Osteoblast (primary cell): ENCODE measurements at regions not wholly inside any gene's neighbourhood (a gene's known extent, or its start where the extent isn't known, plus 50 kb on each side); places are given as distances from the start of the nearest gene placed in this dataset.

Source experiments
- DNase-seq: peaks from one replicate; pipeline ENCODE4 v3.0.0; 2011; ENCODE audit warnings: low spot score, mixed read lengths; ENCODE audit not compliant: insufficient read length; ENCODE audit errors: missing footprints
- H2AFZ ChIP-seq: 2 replicates; pipeline ENCODE4 v1.6.0; 2011; ENCODE audit warnings: mild to moderate bottlenecking, low read length
- H3K27ac ChIP-seq: 2 replicates; pipeline ENCODE4 v1.5.1; 2011; ENCODE audit warnings: mild to moderate bottlenecking, low read depth, low read length, moderate library complexity
- H3K27me3 ChIP-seq: 2 replicates; pipeline ENCODE4 v1.6.0; 2012; ENCODE audit warnings: mild to moderate bottlenecking, control low read depth, inconsistent platforms, low read length, moderate library complexity; ENCODE audit not compliant: insufficient read depth
- H3K36me3 ChIP-seq: 2 replicates; pipeline ENCODE4 v1.5.1; 2011; ENCODE audit warnings: mild to moderate bottlenecking, low read length, control low read depth, moderate library complexity; ENCODE audit not compliant: insufficient read depth
- H3K4me1 ChIP-seq: 2 replicates; pipeline ENCODE4 v1.5.1; 2011; ENCODE audit warnings: mild to moderate bottlenecking, low read length, control low read depth, moderate library complexity; ENCODE audit not compliant: insufficient read depth
- H3K4me2 ChIP-seq: 2 replicates; pipeline ENCODE4 v1.6.0; 2011; ENCODE audit warnings: mild to moderate bottlenecking, low read length; ENCODE audit not compliant: insufficient read depth
- H3K4me3 ChIP-seq: fragments of 200-600 bp; sonication (generic); 3 replicates; pipeline ENCODE4 v1.5.1; 2012; ENCODE audit warnings: mild to moderate bottlenecking, low read length, inconsistent platforms; ENCODE audit not compliant: insufficient read depth
- H3K79me2 ChIP-seq: 2 replicates; pipeline ENCODE4 v1.6.0; 2012; ENCODE audit warnings: mild to moderate bottlenecking, low read length, control low read depth, inconsistent platforms; ENCODE audit not compliant: insufficient read depth
- H3K9me3 ChIP-seq: 2 replicates; pipeline ENCODE4 v1.5.1; 2011; ENCODE audit warnings: low read depth, low read length, control low read depth
- H4K20me1 ChIP-seq: 2 replicates; pipeline ENCODE4 v1.6.0; 2012; ENCODE audit warnings: mild to moderate bottlenecking, low read length, control low read depth; ENCODE audit not compliant: insufficient read depth
- TF ChIP-seq, protein P1 (sequence below): IDR thresholded peaks from 2 replicates; pipeline ENCODE4 v1.5.1; 2011; ENCODE audit warnings: mild to moderate bottlenecking, low read depth, low read length, moderate library complexity; ENCODE audit errors: extremely low read depth

DNA sequence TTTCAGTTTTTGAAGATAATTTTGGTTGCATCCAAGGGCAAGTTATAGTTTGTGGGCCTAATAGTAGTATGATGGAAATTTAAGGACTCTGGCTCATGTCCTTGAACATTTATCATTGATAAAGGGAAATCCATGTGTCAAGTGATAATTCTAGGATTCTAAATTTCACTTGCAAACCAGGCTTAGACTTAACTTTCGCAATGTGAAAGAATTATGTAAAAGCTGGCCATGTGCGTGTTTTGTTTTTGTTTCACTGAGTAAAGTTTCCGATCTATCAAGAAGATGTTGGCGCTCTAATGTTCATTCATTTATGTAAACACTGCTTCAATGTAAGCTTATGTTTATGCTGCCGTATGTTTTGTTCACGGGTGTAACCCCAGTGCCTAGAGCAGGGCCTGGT, 302.0 kb downstream of the SOX4 start:
- no peaks in the 10 kb centered on the region for H3K79me2 ChIP-seq
- no peaks in the 10 kb centered on the region for H3K27me3 ChIP-seq
- H2AFZ ChIP-seq: no peak overlapping the region
- no peaks in the 10 kb centered on the region for H3K36me3 ChIP-seq
- H3K4me2 ChIP-seq: no peak overlapping the region
- TF ChIP-seq, protein P1, sequence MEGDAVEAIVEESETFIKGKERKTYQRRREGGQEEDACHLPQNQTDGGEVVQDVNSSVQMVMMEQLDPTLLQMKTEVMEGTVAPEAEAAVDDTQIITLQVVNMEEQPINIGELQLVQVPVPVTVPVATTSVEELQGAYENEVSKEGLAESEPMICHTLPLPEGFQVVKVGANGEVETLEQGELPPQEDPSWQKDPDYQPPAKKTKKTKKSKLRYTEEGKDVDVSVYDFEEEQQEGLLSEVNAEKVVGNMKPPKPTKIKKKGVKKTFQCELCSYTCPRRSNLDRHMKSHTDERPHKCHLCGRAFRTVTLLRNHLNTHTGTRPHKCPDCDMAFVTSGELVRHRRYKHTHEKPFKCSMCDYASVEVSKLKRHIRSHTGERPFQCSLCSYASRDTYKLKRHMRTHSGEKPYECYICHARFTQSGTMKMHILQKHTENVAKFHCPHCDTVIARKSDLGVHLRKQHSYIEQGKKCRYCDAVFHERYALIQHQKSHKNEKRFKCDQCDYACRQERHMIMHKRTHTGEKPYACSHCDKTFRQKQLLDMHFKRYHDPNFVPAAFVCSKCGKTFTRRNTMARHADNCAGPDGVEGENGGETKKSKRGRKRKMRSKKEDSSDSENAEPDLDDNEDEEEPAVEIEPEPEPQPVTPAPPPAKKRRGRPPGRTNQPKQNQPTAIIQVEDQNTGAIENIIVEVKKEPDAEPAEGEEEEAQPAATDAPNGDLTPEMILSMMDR: no peak
- no peaks in the 10 kb centered on the region for H3K4me1 ChIP-seq
- H3K9me3 ChIP-seq: no peaks in the 10 kb centered on the region
- no peak overlapping the region for H3K27ac ChIP-seq
- no peak for DNase-seq
- H3K4me3 ChIP-seq: no peak overlapping the region
- no peaks in the 10 kb centered on the region for H4K20me1 ChIP-seq

DNA sequence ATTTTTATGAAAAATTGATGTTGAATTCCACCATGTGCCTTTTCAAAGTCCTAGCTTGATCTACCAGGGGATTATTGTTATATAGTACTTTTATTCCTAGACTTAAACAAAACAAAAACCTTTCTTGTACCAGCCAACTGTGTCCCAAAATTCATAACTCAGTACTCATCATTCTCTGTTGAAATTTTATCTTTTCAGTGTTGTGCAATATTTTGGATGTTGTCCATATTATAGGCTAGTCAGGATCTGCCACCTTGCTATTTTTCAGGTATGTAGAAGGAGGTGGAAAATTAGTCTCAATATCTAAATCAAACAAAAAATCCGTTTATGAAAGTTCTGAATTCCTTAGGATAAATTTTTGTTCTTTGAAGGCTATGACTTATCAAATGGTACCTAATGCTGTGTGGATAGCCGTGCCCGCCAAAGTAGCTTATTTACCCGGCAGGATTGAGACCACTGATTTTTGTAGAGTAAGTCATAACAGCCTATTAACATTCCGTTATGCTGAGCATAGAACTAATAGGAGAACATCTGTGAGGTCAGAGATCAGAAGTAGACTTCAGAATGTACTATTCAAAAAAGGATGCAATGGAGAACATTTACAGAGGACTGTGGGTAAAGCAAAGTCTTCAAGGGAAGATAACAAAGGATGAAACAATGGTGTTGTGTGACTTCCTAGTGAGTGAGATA, 304.7 kb downstream of the SOX4 start:
- peak; percentile 35 for DNase-seq
- H3K27me3 ChIP-seq: no peaks in the 10 kb centered on the region
- TF ChIP-seq, protein P1: no peak
- H3K27ac ChIP-seq: no peak overlapping the region
- no peaks in the 10 kb centered on the region for H3K36me3 ChIP-seq
- no peak overlapping the region for H3K4me2 ChIP-seq
- H3K4me1 ChIP-seq: no peaks in the 10 kb centered on the region
- no peaks in the 10 kb centered on the region for H4K20me1 ChIP-seq
- no peaks in the 10 kb centered on the region for H3K79me2 ChIP-seq
- H3K9me3 ChIP-seq: no peaks in the 10 kb centered on the region
- H2AFZ ChIP-seq: no peak overlapping the region
- no peak overlapping the region for H3K4me3 ChIP-seq

DNA sequence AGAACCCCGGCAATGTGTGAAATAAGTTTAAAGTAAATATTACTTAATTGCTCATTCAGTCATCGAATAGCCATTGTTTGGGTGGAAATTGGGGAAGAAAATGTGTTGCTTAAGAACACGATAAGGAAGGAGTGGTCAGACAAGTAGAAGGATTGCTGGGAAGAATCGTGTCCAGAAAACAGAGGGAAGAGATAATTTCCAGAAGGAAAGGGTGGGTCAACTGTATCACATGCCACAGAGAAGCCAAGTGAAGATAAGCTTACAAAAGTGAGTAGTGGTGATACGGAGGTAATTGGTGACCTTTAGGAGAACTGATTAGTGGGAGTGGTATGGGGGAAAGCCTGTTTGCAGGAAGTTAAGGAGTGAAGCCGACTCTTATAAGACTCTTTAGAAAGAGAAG, 306.2 kb downstream of the SOX4 start:
- Histone ChIP-seq H3K27ac (no peak overlapping the region), H4K20me1 (no peaks in the 10 kb centered on the region), H3K4me3 (no peak overlapping the region), H3K36me3 (no peaks in the 10 kb centered on the region), H2AFZ (no peak overlapping the region), H3K79me2 (no peaks in the 10 kb centered on the region), H3K27me3 (no peaks in the 10 kb centered on the region), H3K9me3 (no peaks in the 10 kb centered on the region), H3K4me2 (no peak overlapping the region), H3K4me1 (no peaks in the 10 kb centered on the region)
- TF ChIP-seq, protein P1: no peak
- DNase-seq: no peak

DNA sequence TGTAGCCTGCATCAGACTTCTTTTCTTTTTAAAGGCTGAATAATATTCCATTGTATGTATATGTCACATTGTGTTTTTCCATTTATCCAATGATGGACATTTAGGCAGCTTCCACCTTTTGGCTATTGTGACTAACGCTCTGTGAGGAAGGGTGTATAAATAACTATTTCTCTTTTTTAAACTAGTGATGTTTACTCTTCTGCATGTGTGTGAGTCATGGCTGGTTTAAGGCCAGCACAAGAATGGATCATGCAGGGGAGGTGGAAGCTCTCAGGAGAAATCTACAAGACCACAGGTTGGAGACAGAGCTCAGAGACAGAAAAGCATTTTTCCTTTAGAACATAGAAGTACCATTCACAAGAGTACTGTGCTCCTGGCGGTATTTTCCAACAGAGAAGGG, 307.2 kb downstream of the SOX4 start:
- Histone ChIP-seq H3K27me3 (no peaks in the 10 kb centered on the region), H3K27ac (no peak overlapping the region)
- DNase-seq: no peak

More for the DNA sequence above, 307.2 kb downstream of the SOX4 start:
- Histone ChIP-seq H3K4me1 (no peaks in the 10 kb centered on the region), H3K79me2 (no peaks in the 10 kb centered on the region), H3K4me3 (no peak overlapping the region), H3K36me3 (no peaks in the 10 kb centered on the region), H2AFZ (no peak overlapping the region), H3K4me2 (no peak overlapping the region), H4K20me1 (no peaks in the 10 kb centered on the region), H3K9me3 (no peaks in the 10 kb centered on the region)
- TF ChIP-seq, protein P1: no peak
